ENCODE measurements at regions not wholly inside any gene's neighbourhood (a gene's known extent, or its start where the extent isn't known, plus 50 kb on each side); places are given as distances from the start of the nearest gene placed in this dataset.

DNA sequence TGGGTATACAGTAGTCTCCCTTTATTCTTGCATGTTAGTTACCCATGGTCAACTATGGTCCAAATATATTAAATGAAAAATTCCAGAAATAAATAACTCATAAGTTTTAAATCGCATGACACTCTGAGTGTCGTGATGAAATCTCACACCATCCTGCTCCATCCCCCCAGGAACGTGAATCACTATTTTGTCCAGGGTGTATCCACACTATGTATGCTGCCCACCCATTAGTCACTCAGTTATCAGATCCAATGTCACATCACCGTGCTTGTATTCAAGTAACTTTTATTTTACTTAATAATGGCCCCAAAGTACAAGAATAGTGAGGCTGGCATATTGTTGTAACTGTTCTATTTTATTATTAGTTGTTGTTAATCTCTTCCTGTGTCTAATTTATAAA, 115.8 kb upstream of the SERP2 start (continued):
- TF ChIP-seq, protein P1, sequence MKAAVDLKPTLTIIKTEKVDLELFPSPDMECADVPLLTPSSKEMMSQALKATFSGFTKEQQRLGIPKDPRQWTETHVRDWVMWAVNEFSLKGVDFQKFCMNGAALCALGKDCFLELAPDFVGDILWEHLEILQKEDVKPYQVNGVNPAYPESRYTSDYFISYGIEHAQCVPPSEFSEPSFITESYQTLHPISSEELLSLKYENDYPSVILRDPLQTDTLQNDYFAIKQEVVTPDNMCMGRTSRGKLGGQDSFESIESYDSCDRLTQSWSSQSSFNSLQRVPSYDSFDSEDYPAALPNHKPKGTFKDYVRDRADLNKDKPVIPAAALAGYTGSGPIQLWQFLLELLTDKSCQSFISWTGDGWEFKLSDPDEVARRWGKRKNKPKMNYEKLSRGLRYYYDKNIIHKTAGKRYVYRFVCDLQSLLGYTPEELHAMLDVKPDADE (IDR thresholded peaks at IDR 0.05) = no peak
- TF ChIP-seq JUNB (IDR thresholded peaks at IDR 0.05; ENCODE audit: unreplicated experiment) (no peak), EZH2 (IDR thresholded peaks at IDR 0.05; ENCODE audit: low read depth, unreplicated experiment) (no peak), CREB1 (CRISPR knock-in tag; IDR thresholded peaks at IDR 0.05; ENCODE audit: low read depth) (no peak), EZH2phosphoT487 (IDR thresholded peaks at IDR 0.05; ENCODE audit: unreplicated experiment) (no peak)

DNA sequence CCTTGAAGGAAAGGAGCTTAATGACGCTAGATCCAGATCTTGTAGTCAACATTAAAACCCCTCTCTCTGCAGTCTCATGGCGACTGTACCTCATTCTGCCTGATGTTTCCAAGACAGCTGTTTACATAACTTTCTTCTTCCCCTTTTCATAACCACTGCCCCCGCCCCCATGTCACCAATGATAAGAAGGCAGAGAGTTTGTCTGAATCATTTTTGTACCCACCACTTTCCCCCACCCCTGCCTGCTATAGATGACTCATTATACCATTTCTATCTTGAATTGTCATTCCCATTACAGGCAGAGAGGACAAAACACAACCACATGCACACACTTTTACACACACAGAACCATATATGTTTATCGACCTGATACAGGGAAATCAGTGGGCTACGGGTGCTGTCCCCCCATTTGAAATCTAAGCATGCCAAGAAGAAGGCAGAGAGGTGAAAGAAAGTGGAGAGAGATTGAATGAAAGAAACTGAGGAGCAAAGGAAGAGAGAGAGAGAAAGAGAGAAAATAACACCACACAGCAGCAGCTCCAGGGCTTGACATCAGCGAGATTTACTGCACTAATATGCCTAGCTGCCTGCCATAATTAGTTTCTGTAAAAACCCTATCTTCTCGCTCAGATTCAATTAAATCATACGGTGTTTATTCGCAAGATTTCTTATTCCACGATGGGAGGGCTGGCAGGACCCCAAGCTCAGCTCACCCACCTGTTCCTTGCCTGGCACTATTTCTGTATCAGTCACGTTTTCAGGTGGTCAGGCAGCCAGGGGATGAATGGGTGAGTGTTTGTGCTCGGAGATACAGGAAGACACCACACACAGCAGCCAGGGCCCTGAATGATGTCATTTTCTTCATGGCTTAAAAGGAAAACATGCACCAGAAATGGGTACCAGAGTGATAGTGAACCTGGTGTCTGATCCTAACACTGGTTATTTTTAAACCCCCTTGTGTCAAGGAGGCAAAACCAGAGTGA, 114.3 kb upstream of the SERP2 start:
- Mint-ChIP-seq H3K4me1 (peaks cover 14% of the 10 kb centered on the region; the same call in 2 of the 3 replicates), H3K27me3 (ENCODE audit: insufficient read depth, low read depth, poor library complexity) (no peaks in the 10 kb centered on the region), H3K36me3 (ENCODE audit: low read depth) (no peaks in the 10 kb centered on the region), H3K9me3 (no peaks in the 10 kb centered on the region), H3K27ac (no peak overlapping the region), H3K4me3 (no peak overlapping the region)
- H4K20me1 ChIP-seq (replicated peaks; ENCODE audit: insufficient read depth) = no peaks in the 10 kb centered on the region
- H3F3A ChIP-seq (replicated peaks; ENCODE audit: low read depth) = no peaks in the 10 kb centered on the region
- no peak overlapping the region for H3K27ac ChIP-seq (ENCODE audit: low read depth)
- H3K4me1 ChIP-seq (ENCODE audit: insufficient read depth) = peaks cover 11% of the 10 kb centered on the region
- no peaks in the 10 kb centered on the region for H3K79me2 ChIP-seq (replicated peaks; ENCODE audit: insufficient read depth)
- 0 out of 2 replicates have a peak overlapping the region, but pooled peaks have one; percentile 66 for H2AFZ ChIP-seq
- H3K27me3 ChIP-seq (ENCODE audit: insufficient read depth) = no peaks in the 10 kb centered on the region
- no peak overlapping the region for H3K4me2 ChIP-seq
- no peaks in the 10 kb centered on the region for H3K36me3 ChIP-seq (ENCODE audit: insufficient read depth)
- H3K9me2 ChIP-seq (ENCODE audit: insufficient read depth) = peaks cover 11% of the 10 kb centered on the region; the same call in 1 of the 2 replicates
- no peak for DNase-seq (ENCODE audit: low spot score)
- ATAC-seq = no peak
- no peak overlapping the region for H3K4me3 ChIP-seq
- TF ChIP-seq EZH2 (IDR thresholded peaks at IDR 0.05; ENCODE audit: low read depth, unreplicated experiment) (no peak), CREB1 (CRISPR knock-in tag; IDR thresholded peaks at IDR 0.05; ENCODE audit: low read depth) (no peak), JUNB (IDR thresholded peaks at IDR 0.05; ENCODE audit: unreplicated experiment) (no peak), POLR2AphosphoS5 (IDR thresholded peaks at IDR 0.05; ENCODE audit: low read depth) (no peak), NANOG (IDR thresholded peaks at IDR 0.05; ENCODE audit: borderline replicate concordance) (no peak), STAT1 (IDR thresholded peaks at IDR 0.05; ENCODE audit: unreplicated experiment) (no peak), EZH2phosphoT487 (IDR thresholded peaks at IDR 0.05; ENCODE audit: unreplicated experiment) (no peak)
- TF ChIP-seq, protein P2, sequence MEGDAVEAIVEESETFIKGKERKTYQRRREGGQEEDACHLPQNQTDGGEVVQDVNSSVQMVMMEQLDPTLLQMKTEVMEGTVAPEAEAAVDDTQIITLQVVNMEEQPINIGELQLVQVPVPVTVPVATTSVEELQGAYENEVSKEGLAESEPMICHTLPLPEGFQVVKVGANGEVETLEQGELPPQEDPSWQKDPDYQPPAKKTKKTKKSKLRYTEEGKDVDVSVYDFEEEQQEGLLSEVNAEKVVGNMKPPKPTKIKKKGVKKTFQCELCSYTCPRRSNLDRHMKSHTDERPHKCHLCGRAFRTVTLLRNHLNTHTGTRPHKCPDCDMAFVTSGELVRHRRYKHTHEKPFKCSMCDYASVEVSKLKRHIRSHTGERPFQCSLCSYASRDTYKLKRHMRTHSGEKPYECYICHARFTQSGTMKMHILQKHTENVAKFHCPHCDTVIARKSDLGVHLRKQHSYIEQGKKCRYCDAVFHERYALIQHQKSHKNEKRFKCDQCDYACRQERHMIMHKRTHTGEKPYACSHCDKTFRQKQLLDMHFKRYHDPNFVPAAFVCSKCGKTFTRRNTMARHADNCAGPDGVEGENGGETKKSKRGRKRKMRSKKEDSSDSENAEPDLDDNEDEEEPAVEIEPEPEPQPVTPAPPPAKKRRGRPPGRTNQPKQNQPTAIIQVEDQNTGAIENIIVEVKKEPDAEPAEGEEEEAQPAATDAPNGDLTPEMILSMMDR (conservative IDR thresholded peaks at IDR 0.05; ENCODE audit: low read depth in 2 of 2) = no peak
- TF ChIP-seq, protein P3, sequence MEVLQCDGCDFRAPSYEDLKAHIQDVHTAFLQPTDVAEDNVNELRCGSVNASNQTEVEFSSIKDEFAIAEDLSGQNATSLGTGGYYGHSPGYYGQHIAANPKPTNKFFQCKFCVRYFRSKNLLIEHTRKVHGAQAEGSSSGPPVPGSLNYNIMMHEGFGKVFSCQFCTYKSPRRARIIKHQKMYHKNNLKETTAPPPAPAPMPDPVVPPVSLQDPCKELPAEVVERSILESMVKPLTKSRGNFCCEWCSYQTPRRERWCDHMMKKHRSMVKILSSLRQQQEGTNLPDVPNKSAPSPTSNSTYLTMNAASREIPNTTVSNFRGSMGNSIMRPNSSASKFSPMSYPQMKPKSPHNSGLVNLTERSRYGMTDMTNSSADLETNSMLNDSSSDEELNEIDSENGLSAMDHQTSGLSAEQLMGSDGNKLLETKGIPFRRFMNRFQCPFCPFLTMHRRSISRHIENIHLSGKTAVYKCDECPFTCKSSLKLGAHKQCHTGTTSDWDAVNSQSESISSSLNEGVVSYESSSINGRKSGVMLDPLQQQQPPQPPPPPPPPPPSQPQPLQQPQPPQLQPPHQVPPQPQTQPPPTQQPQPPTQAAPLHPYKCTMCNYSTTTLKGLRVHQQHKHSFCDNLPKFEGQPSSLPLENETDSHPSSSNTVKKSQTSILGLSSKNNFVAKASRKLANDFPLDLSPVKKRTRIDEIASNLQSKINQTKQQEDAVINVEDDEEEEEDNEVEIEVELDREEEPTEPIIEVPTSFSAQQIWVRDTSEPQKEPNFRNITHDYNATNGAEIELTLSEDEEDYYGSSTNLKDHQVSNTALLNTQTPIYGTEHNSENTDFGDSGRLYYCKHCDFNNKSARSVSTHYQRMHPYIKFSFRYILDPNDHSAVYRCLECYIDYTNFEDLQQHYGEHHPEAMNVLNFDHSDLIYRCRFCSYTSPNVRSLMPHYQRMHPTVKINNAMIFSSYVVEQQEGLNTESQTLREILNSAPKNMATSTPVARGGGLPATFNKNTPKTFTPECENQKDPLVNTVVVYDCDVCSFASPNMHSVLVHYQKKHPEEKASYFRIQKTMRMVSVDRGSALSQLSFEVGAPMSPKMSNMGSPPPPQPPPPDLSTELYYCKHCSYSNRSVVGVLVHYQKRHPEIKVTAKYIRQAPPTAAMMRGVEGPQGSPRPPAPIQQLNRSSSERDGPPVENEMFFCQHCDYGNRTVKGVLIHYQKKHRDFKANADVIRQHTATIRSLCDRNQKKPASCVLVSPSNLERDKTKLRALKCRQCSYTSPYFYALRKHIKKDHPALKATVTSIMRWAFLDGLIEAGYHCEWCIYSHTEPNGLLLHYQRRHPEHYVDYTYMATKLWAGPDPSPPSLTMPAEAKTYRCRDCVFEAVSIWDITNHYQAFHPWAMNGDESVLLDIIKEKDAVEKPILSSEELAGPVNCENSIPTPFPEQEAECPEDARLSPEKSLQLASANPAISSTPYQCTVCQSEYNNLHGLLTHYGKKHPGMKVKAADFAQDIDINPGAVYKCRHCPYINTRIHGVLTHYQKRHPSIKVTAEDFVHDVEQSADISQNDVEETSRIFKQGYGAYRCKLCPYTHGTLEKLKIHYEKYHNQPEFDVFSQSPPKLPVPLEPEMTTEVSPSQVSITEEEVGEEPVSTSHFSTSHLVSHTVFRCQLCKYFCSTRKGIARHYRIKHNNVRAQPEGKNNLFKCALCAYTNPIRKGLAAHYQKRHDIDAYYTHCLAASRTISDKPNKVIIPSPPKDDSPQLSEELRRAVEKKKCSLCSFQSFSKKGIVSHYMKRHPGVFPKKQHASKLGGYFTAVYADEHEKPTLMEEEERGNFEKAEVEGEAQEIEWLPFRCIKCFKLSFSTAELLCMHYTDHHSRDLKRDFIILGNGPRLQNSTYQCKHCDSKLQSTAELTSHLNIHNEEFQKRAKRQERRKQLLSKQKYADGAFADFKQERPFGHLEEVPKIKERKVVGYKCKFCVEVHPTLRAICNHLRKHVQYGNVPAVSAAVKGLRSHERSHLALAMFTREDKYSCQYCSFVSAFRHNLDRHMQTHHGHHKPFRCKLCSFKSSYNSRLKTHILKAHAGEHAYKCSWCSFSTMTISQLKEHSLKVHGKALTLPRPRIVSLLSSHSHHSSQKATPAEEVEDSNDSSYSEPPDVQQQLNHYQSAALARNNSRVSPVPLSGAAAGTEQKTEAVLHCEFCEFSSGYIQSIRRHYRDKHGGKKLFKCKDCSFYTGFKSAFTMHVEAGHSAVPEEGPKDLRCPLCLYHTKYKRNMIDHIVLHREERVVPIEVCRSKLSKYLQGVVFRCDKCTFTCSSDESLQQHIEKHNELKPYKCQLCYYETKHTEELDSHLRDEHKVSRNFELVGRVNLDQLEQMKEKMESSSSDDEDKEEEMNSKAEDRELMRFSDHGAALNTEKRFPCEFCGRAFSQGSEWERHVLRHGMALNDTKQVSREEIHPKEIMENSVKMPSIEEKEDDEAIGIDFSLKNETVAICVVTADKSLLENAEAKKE (CRISPR knock-in tag; IDR thresholded peaks at IDR 0.05) = no peak
